Nephron (organoid): ENCODE measurements at regions not wholly inside any gene's neighbourhood (a gene's known extent, or its start where the extent isn't known, plus 50 kb on each side); places are given as distances from the start of the nearest gene placed in this dataset.

Source experiments
- H3K27ac Mint-ChIP-seq, 3 experiments: 2 replicates each; pipeline ENCODE4 v1.8.0; 2020; ENCODE audit warnings: mixed read lengths in 3 of 3, mild to moderate bottlenecking in 2 of 3, moderate library complexity in 1 of 3
- H3K27me3 Mint-ChIP-seq: 2 replicates; pipeline ENCODE4 v1.8.0; 2021; ENCODE audit warnings: low read depth, mild to moderate bottlenecking, moderate library complexity, mixed read lengths
- H3K36me3 Mint-ChIP-seq: 2 replicates; pipeline ENCODE4 v1.8.0; 2020; ENCODE audit warnings: low read depth, mixed read lengths
- H3K4me1 Mint-ChIP-seq: 2 replicates; pipeline ENCODE4 v1.8.0; 2020; ENCODE audit warnings: mixed read lengths
- H3K4me3 Mint-ChIP-seq, 3 experiments: 2 replicates each; pipeline ENCODE4 v1.8.0; 2020; ENCODE audit warnings: mild to moderate bottlenecking in 3 of 3, mixed read lengths in 3 of 3, moderate library complexity in 2 of 3
- H3K9me3 Mint-ChIP-seq: 2 replicates; pipeline ENCODE4 v1.8.0; 2020; ENCODE audit warnings: mixed read lengths
- CTCF ChIP-seq, 3 experiments: fragments of 200-600 bp; sonication (generic); IDR thresholded peaks; one replicate each; pipeline ENCODE4 v1.5.0; 2021; ENCODE audit warnings: antibody characterized with exemption in 3 of 3; ENCODE audit not compliant: unreplicated experiment in 3 of 3

DNA sequence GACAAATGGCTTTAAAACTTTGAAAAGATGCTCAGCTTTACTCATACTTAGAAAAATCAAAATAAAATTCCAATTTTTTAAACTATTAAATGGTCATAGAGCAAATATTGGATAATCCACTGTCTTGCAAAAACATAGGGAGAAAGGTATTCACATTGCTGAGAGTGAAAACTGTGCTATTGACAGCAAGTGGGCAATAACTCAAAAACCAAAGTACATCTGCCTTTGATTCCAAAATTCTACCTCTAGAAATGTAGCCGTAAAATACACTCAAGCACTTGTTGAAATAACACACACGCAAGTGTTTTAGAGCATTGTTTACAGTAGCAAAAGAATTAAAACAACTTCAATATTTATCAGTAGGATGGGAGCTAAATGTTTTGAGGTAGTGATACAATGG, 210.6 kb upstream of the HS3ST3A1 start:
- Mint-ChIP-seq H3K9me3 (no peaks in the 10 kb centered on the region), H3K4me3 (no peak overlapping the region), H3K27ac (no peak overlapping the region), H3K36me3 (peaks cover 4% of the 10 kb centered on the region), H3K4me1 (no peaks in the 10 kb centered on the region), H3K27me3 (no peaks in the 10 kb centered on the region)
- no peak for TF ChIP-seq CTCF (IDR thresholded peaks at IDR 0.05; ENCODE audit: unreplicated experiment in 3 of 3)

DNA sequence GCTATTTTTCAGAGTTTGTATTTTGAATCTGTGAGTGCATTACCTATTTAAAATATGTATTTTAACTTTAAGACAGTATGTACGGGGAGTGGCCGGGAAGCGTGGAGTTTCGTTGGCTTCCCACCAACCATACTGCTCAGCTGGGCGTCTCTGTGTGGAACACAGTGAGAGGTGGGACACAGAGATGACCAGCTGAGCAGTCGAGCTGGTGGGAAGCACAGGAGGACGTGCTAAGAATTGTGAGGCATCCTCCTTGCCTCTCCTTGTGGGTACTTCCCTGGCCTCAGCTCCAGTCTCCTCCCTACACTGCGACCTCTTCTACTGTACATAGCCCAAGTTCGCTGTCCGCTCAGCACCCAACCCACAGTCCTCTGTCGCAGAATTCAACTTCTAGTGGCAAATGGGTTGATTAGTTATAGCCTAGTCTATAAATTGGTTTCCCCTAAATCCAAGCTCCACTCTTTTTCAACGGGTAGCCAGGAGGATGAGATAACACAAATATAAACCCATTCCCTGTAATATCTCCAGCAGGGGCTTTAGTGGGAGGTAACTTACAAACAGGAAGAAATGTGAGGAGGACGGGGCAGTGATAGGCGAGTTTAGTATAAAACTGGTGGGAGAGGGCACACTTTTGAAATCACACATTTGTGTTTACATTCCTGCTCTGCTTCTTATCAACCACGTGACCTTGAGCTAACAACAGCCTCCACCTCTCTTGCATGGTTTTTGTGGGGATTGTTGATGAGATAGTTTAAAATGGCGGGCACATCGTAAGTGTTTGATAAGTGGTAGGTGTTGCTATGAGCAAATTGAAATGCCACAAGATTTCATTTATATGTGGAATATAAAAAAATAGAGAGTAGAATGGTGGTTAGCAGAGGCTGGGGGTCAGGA, 211.9 kb upstream of the HS3ST3A1 start:
- no peaks in the 10 kb centered on the region for H3K27me3 Mint-ChIP-seq
- H3K27ac Mint-ChIP-seq, result no peak overlapping the region
- peaks cover 4% of the 10 kb centered on the region for H3K36me3 Mint-ChIP-seq
- TF ChIP-seq CTCF (IDR thresholded peaks at IDR 0.05; ENCODE audit: unreplicated experiment in 3 of 3), result no peak
- no peaks in the 10 kb centered on the region for H3K4me1 Mint-ChIP-seq
- H3K4me3 Mint-ChIP-seq, result no peak overlapping the region
- no peaks in the 10 kb centered on the region for H3K9me3 Mint-ChIP-seq

- peaks cover 4% of the 10 kb centered on the region for H3K9me3 Mint-ChIP-seq
- peaks cover 2% of the 10 kb centered on the region for H3K27me3 Mint-ChIP-seq
- no peaks in the 10 kb centered on the region for H3K36me3 Mint-ChIP-seq
- no peaks in the 10 kb centered on the region for H3K4me1 Mint-ChIP-seq
- no peak overlapping the region for H3K4me3 Mint-ChIP-seq
- no peak for TF ChIP-seq CTCF (IDR thresholded peaks at IDR 0.05; ENCODE audit: unreplicated experiment in 3 of 3)
- H3K27ac Mint-ChIP-seq, result no peak overlapping the region
Observed at GRCh38 chr17:13822700-13823099, 221.0 kb upstream of the HS3ST3A1 start.

DNA sequence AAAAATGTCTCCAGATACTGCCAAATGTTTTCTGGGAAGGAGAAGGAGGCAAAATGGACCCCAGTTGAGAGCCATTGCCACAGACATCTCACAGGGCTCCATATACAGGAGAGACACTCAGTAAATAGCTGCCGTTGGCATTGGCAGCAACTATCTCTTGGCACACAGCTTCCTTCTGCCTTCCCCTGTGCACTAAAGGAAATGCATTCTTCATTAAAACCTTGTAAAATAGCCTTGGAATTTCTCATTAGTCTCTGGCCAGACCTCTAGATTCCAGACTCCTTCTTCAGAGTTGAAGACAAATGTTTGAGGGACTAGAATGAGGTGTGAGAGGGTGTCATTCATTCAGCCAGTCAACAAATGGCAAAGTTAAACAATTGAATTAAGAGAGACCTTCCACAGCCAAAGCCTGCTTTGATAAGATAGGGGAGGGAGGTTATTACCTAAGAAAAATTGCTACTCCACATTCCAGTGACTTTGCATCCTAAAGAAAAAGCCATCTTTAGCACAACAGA, 223.9 kb upstream of the HS3ST3A1 start:
- no peak overlapping the region for H3K27ac Mint-ChIP-seq
- H3K36me3 Mint-ChIP-seq, result no peaks in the 10 kb centered on the region
- H3K4me1 Mint-ChIP-seq, result no peaks in the 10 kb centered on the region
- H3K4me3 Mint-ChIP-seq, result no peak overlapping the region
- peaks cover 4% of the 10 kb centered on the region for H3K27me3 Mint-ChIP-seq
- peaks cover 2% of the 10 kb centered on the region for H3K9me3 Mint-ChIP-seq
- TF ChIP-seq CTCF (IDR thresholded peaks at IDR 0.05; ENCODE audit: unreplicated experiment in 3 of 3), result no peak

DNA sequence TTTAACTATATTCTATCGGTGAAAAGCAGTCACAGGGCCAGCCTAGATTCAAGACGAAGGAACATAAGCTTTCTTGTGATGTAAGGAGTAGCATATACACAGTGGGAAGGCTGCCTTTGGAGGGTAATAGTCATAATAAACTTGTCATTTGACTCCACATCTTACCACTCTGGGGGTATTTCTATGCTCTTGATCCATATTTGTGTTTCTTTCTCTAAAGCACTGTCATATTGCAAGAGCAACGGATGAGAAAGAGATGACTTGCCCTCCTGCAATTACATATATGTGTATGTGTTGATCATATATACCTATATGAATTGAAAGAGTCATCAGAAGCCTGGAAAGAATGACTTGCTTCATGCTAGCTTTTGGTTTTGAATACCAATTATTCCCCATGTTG, 225.4 kb upstream of the HS3ST3A1 start:
- Mint-ChIP-seq H3K4me1 (no peaks in the 10 kb centered on the region), H3K27ac (no peak overlapping the region), H3K4me3 (no peak overlapping the region), H3K36me3 (no peaks in the 10 kb centered on the region), H3K27me3 (peaks cover 4% of the 10 kb centered on the region), H3K9me3 (peaks cover 2% of the 10 kb centered on the region)
- no peak for TF ChIP-seq CTCF (IDR thresholded peaks at IDR 0.05; ENCODE audit: unreplicated experiment in 3 of 3)

GRCh38 chr17:13833921-13834320, 232.2 kb upstream of the HS3ST3A1 start:
- Mint-ChIP-seq H3K27ac (no peak overlapping the region), H3K27me3 (no peaks in the 10 kb centered on the region), H3K4me3 (no peak overlapping the region), H3K4me1 (no peaks in the 10 kb centered on the region), H3K36me3 (no peaks in the 10 kb centered on the region), H3K9me3 (no peaks in the 10 kb centered on the region)
- TF ChIP-seq CTCF (IDR thresholded peaks at IDR 0.05; ENCODE audit: unreplicated experiment in 3 of 3), result no peak
